ENCODE measurements at regions not wholly inside any gene's neighbourhood (a gene's known extent, or its start where the extent isn't known, plus 50 kb on each side); places are given as distances from the start of the nearest gene placed in this dataset.
A peak's percentile ranks its signal among the peaks of the same experiment; 100 is the strongest.
"Not testable (repeated sequence)": the region's sequence is repeated elsewhere in the genome, so short reads cannot be mapped to it uniquely, and the experiment has no call there.

- DNase-seq (ENCODE audit: low spot score), result no peak
These were observed 284.2 kb upstream of the NMUR2 start for GRCh38 chr5:152689250-152689711.

- no peak for DNase-seq (ENCODE audit: low spot score)
These were observed 289.2 kb upstream of the NMUR2 start for GRCh38 chr5:152694231-152694630.

DNA sequence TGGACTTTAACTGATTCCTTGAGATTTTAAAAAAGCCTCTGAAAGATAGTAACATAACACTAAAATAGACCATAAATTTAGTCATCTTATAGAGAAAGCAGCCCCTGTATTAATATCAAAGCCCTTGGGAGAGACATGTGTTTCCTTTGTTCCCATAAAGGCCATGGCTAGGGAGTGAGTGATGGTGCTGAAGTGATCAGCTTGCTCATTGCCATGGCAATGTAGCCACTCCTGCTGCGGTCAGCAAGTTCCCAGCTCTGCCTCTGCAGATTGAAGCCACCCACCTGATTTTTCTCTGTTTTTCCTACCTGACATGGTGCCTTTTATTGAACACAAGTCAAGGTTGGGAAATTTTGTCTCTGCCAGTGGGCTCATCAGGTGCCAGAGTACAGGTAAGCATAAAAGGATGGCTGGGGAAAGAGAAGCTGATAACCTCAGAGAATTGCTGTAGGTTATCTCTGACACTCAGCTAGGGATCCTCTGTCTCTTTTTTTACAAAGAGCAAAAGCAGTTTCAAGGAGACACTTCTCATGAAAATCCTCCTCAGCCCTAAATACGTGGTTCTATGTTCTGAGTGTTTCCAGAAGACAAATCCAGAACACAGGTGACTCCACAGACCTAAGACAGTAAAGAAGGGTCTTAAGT, 296.3 kb upstream of the NMUR2 start:
- no peak for DNase-seq (ENCODE audit: low spot score)

- no peak for DNase-seq (ENCODE audit: low spot score)
These were observed 299.2 kb upstream of the NMUR2 start for GRCh38 chr5:152704286-152704685.

DNA sequence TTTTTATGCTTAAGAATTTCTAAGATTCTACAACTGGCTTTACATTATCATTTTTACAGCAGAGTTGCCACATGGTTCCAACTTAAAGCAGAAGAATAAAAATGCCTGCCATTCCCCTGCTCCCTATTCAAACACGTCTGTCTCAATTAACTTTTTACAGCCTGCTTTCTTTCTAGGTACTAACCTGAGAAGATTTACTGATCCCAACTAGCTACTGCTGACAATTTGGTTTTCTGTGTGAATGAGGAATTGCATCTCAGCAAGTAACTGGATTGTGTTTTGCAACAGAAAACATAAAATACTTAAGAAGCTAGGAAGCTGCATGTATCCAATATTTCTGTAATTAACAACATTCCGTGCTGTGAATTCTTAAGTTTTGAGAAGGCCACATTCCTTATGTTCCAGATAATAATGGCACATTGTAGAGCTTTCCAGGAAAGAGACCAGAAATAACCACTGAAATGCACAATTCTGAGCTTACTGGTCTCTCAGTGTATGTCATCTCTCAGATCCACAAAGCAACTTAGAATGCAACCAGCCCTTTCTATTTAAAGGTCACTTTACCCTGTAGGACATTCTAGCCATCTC, 306.8 kb upstream of the NMUR2 start:
- DNase-seq (ENCODE audit: low spot score), result no peak

- no peak for DNase-seq (ENCODE audit: low spot score)
These were observed 312.3 kb upstream of the NMUR2 start for GRCh38 chr5:152717393-152717792.

- no peak for DNase-seq (ENCODE audit: low spot score)
These were observed 318.4 kb upstream of the NMUR2 start for GRCh38 chr5:152723482-152723881.

DNA sequence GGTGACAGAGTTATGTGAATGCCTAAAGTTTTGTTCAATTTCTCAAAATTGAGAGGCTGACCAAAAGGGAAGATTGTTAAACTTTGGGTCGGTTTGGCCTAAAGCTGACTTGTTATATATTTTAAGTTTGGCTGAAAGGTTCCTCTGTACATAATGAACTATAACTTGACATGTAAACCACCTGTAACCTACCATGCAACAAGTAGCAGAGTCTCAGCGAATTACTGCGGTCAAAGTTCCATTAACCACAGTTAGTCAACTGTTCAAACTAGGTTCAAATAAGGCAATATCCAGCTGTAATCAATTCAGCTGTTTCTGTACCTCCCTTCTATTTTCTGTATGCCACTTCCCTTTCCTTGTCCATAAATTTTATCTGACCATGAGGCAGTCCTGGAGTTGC, 325.1 kb upstream of the NMUR2 start:
- DNase-seq (ENCODE audit: low spot score), result no peak

- peak; percentile 15 for DNase-seq (ENCODE audit: low spot score)
These were observed 331.8 kb upstream of the NMUR2 start for GRCh38 chr5:152736906-152737305.

GRCh38 chr5:152739916-152740315, 334.8 kb upstream of the NMUR2 start:
- DNase-seq (ENCODE audit: low spot score), result no peak

DNA sequence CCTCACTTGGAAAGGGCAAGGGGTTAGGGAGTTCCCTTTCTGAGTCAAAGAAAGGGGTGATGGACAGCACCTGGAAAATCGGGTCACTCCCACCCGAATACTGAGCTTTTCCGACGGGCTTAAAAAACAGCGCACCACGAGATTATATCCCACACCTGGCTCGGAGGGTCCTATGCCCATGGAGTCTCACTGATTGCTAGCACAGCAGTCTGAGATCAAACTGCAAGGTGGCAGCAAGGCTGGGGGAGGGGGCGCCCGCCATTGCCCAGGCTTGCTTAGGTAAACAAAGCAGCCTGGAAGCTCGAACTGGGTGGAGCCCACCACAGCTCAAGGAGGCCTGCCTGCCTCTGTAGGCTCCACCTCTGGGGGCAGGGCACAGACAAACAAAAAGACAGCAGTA, 336.0 kb upstream of the NMUR2 start:
- DNase-seq (ENCODE audit: low spot score), result not testable (repeated sequence)

DNA sequence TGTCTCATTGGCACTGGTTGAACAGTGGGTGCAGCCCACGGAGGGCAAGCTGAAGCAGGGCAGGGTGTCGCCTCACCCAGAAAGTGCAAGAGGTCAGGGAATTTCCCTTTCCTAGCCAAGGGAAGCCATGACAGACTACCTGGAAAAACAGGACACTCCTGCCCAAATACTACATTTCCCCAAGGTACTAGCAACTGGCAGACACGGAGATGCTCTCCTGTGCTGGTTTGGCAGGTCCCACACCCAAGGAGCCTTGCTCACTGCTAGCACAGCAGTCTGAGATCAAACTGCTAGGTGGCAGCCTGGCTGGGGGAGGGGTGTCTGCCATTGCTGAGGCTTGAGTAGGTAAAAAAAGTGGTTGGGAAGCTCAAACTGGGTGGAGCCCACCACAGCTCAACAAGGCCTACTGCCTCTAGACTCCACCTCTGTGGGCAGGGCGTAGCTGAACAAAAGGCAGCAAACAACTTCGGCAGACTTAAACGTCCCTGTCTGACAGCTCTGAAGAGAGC, 382.7 kb upstream of the NMUR2 start:
- not testable (repeated sequence) for DNase-seq (ENCODE audit: low spot score)

- no peak for DNase-seq (ENCODE audit: low spot score)
These were observed 396.8 kb upstream of the NMUR2 start for GRCh38 chr5:152801886-152802285.

DNA sequence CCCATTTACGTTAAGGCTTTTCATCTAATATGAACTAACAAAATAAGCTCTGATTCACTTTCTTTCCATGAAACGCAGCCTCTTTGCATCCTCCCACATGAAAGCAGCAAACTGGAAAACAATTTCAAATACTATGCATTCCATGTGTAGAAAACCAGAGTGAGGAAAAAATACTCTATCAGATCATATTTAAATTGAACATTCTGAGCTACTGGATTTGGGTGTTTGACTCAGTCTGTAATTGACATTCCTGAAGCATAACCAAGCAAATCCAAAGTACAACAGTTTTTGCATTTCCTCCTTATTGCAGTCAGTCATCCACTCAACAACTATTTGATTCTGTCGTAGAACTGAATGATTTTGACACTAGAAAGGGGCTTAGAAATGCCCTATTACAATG, 399.1 kb upstream of the NMUR2 start:
- no peak for DNase-seq (ENCODE audit: low spot score)

DNA sequence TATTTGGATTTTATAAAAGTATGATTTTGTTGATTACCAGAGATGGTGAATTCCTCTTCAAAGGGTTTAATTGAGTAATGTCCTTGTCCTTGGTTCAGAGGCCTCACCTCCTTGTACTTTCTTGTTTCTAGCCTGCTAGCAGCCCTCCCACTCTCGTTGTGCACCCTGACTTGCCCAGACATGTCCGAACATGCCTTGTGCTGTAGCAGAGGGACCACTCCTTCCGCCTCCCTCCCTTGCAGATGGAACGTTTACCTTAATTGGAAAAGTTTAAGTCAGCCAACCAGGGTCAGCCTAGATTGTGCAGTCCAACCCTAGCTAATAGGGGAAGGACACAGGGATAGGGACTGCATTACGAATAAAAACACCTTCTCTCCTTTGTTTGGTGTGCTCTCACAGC, 406.9 kb upstream of the NMUR2 start:
- no peak for DNase-seq (ENCODE audit: low spot score)

GRCh38 chr5:152813526-152813925, 408.4 kb upstream of the NMUR2 start:
- no peak for DNase-seq (ENCODE audit: low spot score)

- DNase-seq (ENCODE audit: low spot score), result no peak
These were observed 414.8 kb upstream of the NMUR2 start for GRCh38 chr5:152819891-152820290.

DNA sequence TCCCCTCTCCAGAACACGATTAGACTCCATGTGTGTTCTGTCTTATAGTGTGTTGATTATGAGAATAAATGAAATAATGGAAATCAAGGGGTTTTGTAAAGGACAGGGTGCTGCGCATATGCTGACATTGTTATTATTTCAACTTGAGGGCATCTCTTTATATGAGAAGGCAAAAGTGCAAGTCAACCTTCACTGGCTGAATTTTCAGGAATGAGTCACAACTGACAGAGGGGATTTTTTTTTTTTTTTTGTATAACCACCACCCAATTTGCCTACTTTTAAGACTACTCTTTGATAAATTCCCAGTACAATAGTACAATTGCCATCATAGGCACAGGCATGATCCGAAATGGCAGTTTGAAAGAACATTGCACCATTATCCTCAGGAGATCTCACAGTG, 419.2 kb upstream of the NMUR2 start:
- no peak for DNase-seq (ENCODE audit: low spot score)

GRCh38 chr5:152838241-152838786, 433.2 kb upstream of the NMUR2 start:
- no peak for DNase-seq (ENCODE audit: low spot score)

- no peak for DNase-seq (ENCODE audit: low spot score)
These were observed 439.6 kb upstream of the NMUR2 start for GRCh38 chr5:152844713-152845112.

- no peak for DNase-seq (ENCODE audit: low spot score)
These were observed 448.3 kb upstream of the NMUR2 start for GRCh38 chr5:152853361-152853760.

- DNase-seq (ENCODE audit: low spot score), result peak; percentile 33
These were observed 450.4 kb upstream of the NMUR2 start for GRCh38 chr5:152855441-152855840.

DNA sequence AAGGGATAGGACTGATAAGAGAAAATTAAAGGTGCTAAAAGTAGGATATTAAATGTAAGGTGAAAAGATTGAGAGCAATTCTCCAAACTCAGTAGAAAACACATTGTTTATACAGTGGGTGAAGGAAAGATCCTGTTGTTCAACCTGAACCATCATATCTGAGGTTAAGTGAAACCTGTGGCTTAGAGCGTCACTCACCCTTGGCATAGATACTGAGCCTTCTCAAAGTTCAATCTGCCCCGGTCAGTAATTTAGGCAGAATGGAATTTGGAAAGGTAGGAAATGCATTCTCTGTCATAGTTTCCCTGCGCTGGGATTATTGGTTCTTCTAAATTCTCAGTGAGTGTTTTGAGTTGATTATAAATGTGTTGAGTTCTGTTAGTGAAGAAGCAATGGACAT, 456.2 kb upstream of the NMUR2 start:
- no peak for DNase-seq (ENCODE audit: low spot score)

Measured in A172 (cell line).